Fibroblast of skin of right quadriceps (primary cell): ENCODE measurements at regions not wholly inside any gene's neighbourhood (a gene's known extent, or its start where the extent isn't known, plus 50 kb on each side); places are given as distances from the start of the nearest gene placed in this dataset.

Source experiments
- DNase-seq: peaks from one replicate; pipeline ENCODE4 v3.0.0-alpha.2; 2013

DNA sequence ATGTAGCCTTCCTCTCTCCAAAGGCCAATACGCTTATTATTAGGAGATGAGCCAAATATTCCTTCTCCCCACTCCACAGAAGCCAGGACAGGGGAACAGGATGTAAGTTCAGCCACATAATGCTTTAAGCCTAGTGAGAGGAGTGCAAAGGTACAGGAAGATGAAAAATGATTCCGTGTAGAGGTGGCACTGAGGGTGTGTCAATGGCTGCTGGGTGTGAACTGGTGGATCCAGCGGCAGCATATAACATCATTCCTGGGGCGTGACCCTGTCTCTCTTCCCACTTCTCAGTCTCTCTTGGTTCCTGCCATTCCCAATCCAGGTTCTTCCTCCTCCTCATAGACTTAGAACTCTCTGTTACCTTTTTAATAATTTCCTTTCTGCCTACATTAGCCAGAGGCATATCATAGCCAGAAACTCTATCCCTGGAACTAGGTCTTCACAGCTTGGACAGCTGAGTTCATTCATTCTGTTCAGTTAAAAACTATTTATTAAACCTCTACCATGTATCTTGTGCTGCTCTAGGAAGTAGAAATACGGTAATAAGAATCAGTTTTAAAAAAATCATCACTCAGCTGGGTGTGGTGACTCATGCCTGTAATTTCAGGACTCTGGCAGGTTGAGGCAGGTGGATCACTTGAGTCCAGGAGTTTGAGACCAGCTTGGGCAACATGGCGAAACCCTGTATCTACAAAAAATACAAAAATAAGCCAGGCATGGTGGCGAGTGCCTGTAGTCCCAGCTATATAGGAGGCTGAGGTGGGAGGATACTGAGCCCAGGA lies 58.0 kb upstream of the FAM20A start:
- DNase-seq = no peak

DNA sequence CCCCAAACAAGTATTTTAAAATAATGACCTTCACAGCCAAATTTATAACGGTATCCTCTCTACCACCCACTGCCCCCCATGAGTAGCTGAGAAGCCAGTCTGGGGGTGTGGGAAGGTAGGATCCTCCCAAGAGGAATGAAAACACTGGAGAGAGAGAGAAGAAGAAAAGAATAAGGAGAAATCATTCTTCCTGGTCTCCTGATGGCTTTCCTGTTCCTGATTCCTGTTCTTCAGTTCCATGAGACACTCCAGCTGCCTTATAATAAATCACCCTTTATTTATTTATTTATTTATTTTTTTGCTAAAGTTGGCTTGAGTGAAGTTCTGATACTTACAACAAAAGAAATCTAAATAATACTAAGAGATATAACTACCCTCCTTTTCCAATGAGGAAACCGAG lies 56.4 kb upstream of the FAM20A start:
- no peak for DNase-seq

DNA sequence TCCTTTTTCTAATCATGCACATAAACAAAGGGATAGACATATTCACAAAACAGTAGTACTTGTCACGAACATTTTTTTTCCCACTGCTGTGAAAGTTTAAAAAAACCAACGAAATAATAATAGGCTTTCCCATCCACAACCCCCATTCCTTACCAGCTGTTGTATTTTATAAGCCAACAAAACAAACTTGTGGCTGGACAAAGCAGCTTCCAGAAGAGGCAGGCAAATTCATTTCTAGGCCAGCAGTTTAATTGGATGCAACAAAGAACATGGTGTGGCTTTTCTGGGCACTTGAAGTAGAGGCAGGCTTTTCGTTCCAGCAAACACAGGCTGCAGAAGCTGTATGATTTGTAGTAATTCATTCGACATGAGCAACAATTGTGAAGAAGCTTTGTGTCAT lies 56.0 kb upstream of the FAM20A start:
- DNase-seq = no peak

DNA sequence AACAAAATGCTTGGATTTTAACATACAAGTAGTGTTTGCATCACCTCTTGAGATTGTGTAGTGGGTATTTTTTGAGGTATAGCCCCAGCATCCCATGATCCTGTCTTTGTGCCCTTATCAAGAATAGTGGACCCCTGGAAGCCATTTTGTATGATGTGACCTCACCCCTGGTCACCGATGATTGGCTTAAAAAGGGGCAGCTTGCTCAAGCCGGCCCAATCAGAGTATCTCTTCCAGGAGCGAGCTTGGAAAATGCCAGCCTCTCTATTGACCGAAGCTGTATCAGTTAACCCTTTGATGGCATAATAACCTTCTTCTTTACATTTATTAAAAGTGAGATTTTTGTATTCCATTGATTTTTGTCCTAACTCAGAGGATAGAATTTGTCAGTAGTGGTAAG lies 55.5 kb upstream of the FAM20A start:
- DNase-seq = no peak
